ENCODE measurements at regions not wholly inside any gene's neighbourhood (a gene's known extent, or its start where the extent isn't known, plus 50 kb on each side); places are given as distances from the start of the nearest gene placed in this dataset.

DNA sequence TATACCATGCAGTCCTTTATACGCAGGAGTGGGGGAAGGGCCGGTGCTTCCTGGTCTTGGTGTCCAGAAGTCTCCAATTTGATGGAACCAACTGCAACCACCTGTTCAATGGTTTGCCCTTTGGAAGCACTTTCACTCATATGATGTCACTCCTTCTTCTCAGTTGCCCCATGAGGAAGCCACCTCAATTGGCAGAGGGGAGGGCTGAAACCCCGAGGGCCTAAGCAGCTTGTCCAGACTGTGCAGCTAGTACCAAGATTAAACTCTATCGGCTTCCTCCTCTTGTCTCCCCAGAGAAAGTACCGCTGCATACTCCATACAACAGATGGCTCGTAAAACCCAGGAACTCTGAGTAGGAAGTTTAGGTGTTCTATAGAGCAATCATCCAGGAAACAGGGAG lies 789.4 kb downstream of the TYW1 start:
- intact Hi-C loops (cut with DNase I), result no loop called here
- Histone ChIP-seq H3K4me1 (no peaks in the 10 kb centered on the region), H3K27me3 (ENCODE audit: low read depth) (no peaks in the 10 kb centered on the region), H3K27ac (no peak overlapping the region), H3K4me3 (no peak overlapping the region), H3K36me3 (no peaks in the 10 kb centered on the region), H3K9me3 (no peaks in the 10 kb centered on the region)
- ATAC-seq, result no peak
- DNase-seq, result no peak
- TF ChIP-seq, protein P1, sequence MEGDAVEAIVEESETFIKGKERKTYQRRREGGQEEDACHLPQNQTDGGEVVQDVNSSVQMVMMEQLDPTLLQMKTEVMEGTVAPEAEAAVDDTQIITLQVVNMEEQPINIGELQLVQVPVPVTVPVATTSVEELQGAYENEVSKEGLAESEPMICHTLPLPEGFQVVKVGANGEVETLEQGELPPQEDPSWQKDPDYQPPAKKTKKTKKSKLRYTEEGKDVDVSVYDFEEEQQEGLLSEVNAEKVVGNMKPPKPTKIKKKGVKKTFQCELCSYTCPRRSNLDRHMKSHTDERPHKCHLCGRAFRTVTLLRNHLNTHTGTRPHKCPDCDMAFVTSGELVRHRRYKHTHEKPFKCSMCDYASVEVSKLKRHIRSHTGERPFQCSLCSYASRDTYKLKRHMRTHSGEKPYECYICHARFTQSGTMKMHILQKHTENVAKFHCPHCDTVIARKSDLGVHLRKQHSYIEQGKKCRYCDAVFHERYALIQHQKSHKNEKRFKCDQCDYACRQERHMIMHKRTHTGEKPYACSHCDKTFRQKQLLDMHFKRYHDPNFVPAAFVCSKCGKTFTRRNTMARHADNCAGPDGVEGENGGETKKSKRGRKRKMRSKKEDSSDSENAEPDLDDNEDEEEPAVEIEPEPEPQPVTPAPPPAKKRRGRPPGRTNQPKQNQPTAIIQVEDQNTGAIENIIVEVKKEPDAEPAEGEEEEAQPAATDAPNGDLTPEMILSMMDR (IDR thresholded peaks at IDR 0.05), result no peak

DNA sequence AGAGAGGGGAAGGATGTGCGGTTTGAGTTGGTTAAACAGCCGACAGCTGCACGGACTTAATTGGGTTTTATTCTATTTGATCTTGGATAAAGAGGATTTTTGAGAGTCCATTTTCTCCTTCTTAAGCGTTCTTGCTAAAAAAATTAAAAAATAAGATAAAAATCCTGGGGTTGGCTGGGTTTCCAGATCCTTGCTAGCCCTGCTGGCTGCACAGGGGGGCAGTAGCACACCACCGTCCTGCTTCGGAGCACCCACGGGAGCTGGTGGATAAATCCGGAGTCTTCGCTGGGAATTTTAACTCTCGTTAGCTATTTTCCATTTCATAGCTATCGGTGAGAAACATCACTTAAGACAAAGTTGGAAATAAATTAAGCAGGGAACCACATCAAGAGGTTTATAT lies 792.0 kb downstream of the TYW1 start:
- ATAC-seq (no peak), DNase-seq (no peak)
- H3K27me3 ChIP-seq (ENCODE audit: low read depth), result no peaks in the 10 kb centered on the region
- no peak overlapping the region for H3K4me3 ChIP-seq
- TF ChIP-seq, protein P1 (IDR thresholded peaks at IDR 0.05), result no peak
- no peaks in the 10 kb centered on the region for H3K36me3 ChIP-seq
- no peaks in the 10 kb centered on the region for H3K4me1 ChIP-seq
- no peaks in the 10 kb centered on the region for H3K9me3 ChIP-seq
- H3K27ac ChIP-seq, result no peak overlapping the region
- intact Hi-C loops (cut with DNase I), result no loop called here

DNA sequence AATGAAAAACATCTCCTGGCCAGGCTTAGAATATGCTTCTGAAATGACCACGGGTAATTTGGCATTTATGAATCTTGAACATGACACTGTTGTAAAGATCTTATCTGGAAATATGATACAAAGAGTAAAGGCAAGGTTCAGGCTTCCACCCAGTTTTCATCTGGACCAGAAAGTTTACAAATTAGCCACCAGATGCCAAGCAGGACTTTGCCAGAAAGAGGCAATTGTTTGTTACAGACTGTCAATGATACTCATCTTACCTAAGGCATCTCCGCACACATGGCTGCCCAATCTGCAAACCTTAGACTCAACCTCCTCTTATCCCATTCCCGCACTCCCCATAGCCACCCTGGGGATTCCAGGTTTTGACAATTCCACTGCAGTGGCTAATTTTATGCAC lies 795.3 kb downstream of the TYW1 start:
- intact Hi-C loops (cut with DNase I), result no loop called here
- TF ChIP-seq, protein P1 (IDR thresholded peaks at IDR 0.05), result no peak
- DNase-seq, result no peak

DNA sequence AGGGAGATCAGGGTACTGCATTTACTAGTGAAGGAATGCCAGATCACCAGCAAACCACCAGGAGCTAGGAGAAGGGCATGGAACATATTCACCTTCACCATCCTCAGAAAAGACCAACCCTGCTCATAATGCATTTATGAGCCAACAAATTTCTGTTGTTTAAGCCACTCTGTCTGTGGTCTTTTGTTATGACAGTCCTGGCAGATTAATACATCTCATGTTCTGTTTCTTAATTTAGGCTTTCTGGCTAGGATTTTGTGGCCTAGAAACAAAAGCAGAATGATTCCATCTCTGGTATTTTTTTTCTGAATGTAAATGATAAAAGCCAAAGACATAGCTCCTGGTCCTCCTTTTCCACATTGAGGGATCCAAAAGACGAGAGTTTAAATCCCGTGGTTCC lies 797.9 kb downstream of the TYW1 start:
- H3K9me3 ChIP-seq, result no peaks in the 10 kb centered on the region
- intact Hi-C loops (cut with DNase I), result no loop called here
- TF ChIP-seq, protein P1 (IDR thresholded peaks at IDR 0.05), result no peak
- no peaks in the 10 kb centered on the region for H3K36me3 ChIP-seq
- H3K4me3 ChIP-seq, result no peak overlapping the region
- no peak overlapping the region for H3K27ac ChIP-seq
- H3K27me3 ChIP-seq (ENCODE audit: low read depth), result no peaks in the 10 kb centered on the region
- no peaks in the 10 kb centered on the region for H3K4me1 ChIP-seq
- ATAC-seq (no peak), DNase-seq (no peak)

More for the DNA sequence above, 795.3 kb downstream of the TYW1 start:
- Histone ChIP-seq H3K27me3 (ENCODE audit: low read depth) (no peaks in the 10 kb centered on the region), H3K36me3 (no peaks in the 10 kb centered on the region), H3K9me3 (no peaks in the 10 kb centered on the region), H3K27ac (no peak overlapping the region), H3K4me3 (no peak overlapping the region), H3K4me1 (no peaks in the 10 kb centered on the region)
- ATAC-seq, result no peak

DNA sequence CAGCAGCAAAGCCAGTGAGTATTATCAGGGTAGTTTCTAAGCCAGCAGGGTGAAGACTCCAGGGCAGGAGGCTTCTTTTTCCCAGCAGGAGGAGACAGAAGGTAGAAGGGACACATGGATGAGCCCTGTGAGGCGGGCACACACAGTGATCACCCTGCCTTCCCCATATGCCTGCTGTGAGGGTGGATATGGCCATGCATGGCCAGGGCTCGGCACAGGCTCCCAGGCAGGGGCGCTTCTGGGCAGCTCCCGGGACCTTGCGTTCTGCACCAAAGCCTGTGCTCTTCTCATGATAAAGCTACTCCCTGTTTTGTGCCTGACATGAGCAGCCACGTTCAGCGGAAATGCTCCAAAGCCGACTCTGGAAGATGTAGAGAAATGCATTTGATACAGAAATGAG lies 807.2 kb downstream of the TYW1 start:
- TF ChIP-seq, protein P1 (IDR thresholded peaks at IDR 0.05), result no peak
- intact Hi-C loops (cut with DNase I), result no loop called here
- no peak overlapping the region for H3K27ac ChIP-seq
- no peaks in the 10 kb centered on the region for H3K4me1 ChIP-seq
- H3K4me3 ChIP-seq, result no peak overlapping the region
- H3K36me3 ChIP-seq, result no peaks in the 10 kb centered on the region
- no peaks in the 10 kb centered on the region for H3K9me3 ChIP-seq
- ATAC-seq, result no peak
- H3K27me3 ChIP-seq (ENCODE audit: low read depth), result no peaks in the 10 kb centered on the region
- no peak for DNase-seq

DNA sequence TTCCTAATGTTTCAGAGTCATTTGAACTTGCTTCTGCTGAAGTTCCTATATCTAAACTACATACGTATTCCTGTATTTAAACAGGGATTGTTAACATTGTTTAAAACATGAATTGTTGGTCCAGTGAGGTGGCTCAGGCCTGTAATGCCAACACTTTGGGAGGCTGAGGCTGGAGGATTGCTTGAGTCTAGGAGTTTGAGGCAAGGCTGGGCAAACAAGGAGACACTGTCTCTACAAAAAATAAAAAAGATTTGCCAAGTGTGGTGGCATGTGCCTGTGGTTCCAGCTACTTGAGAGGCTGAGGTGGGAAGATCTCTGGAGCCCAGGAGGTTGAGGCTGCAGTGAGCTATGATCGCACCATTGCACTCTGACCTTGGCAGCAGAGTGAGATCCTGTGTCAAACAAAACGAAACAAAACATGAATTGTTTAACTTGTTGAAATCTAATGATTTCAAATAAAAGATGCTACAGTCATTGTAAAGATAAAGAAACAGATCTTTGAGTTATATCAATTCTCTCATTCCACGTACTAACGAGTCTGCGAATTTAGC lies 809.4 kb downstream of the TYW1 start:
- no peaks in the 10 kb centered on the region for H3K27me3 ChIP-seq (ENCODE audit: low read depth)
- no peaks in the 10 kb centered on the region for H3K36me3 ChIP-seq
- no peak overlapping the region for H3K27ac ChIP-seq
- ATAC-seq (no peak), DNase-seq (no peak)
- H3K9me3 ChIP-seq, result no peaks in the 10 kb centered on the region
- TF ChIP-seq, protein P1 (IDR thresholded peaks at IDR 0.05), result no peak
- intact Hi-C loops (cut with DNase I), result no loop called here
- no peaks in the 10 kb centered on the region for H3K4me1 ChIP-seq
- H3K4me3 ChIP-seq, result no peak overlapping the region

Measured in lower lobe of right lung (tissue), 2 donors.